ENCODE measurements at regions not wholly inside any gene's neighbourhood (a gene's known extent, or its start where the extent isn't known, plus 50 kb on each side); places are given as distances from the start of the nearest gene placed in this dataset.

DNA sequence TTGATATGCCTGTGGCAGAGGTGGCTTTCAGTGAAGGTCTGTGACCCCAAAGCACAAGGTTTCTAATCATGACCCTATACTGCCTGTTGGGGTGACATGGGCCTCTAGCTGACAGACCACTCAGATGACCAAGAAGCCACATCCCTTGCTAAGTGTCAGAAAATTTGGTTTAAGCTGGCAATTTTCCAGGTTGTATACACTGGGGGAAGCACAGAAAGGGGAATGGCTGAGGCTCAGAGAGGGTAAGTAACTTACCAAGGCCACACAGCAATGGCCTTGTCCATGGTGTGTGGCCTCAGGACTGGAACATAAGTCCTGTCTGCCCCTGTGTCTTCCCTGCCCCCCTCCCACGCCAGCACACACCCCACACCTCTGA lies 66.9 kb upstream of the PRDM11 start:
- Mint-ChIP-seq H3K4me3 (no peak overlapping the region), H3K36me3 (ENCODE audit: low read depth) (no peaks in the 10 kb centered on the region), H3K9me3 (no peaks in the 10 kb centered on the region), H3K27ac (no peak overlapping the region), H3K27me3 (peaks cover 3% of the 10 kb centered on the region), H3K4me1 (peaks cover 40% of the 10 kb centered on the region)
- no peak for DNase-seq
- POLR2A ChIA-PET, result interaction anchor here (1.3 to 1.9 kb wide), 3 partner anchors 10 to 24 kb away, joined by 3 to 6 read pairs (median 5); no protein-coding TSS in a partner anchor
- CTCF ChIA-PET, result interaction anchor here (1.1 to 4.2 kb wide), 6 partner anchors 21 to 794 kb away, joined by 3 to 33 read pairs (median 6); no protein-coding TSS in a partner anchor

DNA sequence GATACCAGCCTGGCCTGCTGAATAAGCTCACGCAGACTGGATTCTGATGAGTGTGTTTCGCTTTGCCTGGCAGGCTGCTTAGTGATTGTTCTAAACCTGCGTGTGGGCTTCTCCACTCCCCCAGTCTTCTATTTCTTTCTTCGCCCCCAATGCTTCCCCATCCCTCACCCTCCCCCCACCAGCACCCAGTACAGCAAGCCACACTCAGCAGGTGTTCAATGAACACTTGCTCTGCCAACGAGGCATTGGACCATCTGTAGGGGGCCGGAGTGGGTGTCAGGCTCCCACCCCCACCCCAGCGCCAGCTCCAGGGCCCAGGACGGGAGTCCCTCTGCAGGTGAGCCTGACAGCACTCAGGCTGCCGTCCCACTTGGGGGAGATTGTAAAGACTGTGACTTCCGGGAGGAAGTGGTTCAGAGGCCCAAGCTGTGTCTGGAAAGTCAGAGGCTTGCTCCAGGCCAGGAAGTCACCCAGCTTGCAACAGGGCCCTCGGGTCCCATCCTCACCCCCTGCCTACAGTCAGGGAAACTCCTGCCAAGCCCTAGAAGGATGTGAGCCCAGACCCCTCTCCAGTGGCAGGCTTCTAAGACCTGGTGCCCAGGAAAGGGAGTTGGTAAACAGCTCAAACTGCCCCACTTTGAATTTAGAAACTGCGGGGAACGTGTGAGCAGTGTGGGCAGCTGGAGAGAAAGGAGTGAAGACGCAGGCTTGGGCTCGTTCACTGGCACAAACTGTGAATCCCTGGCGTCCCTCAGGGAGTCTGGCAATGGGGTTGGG lies 66.3 kb upstream of the PRDM11 start:
- ChIA-PET POLR2A (interaction anchor here (0.8 to 1.9 kb wide), 4 partner anchors 9 to 23 kb away, joined by 3 to 6 read pairs (median 4); no protein-coding TSS in a partner anchor), CTCF (interaction anchor here (0.7 to 4.2 kb wide), 9 partner anchors 10 to 794 kb away, joined by 3 to 33 read pairs (median 5); no protein-coding TSS in a partner anchor)
- H3K27ac Mint-ChIP-seq, result peak overlapping the region; percentile 81

DNA sequence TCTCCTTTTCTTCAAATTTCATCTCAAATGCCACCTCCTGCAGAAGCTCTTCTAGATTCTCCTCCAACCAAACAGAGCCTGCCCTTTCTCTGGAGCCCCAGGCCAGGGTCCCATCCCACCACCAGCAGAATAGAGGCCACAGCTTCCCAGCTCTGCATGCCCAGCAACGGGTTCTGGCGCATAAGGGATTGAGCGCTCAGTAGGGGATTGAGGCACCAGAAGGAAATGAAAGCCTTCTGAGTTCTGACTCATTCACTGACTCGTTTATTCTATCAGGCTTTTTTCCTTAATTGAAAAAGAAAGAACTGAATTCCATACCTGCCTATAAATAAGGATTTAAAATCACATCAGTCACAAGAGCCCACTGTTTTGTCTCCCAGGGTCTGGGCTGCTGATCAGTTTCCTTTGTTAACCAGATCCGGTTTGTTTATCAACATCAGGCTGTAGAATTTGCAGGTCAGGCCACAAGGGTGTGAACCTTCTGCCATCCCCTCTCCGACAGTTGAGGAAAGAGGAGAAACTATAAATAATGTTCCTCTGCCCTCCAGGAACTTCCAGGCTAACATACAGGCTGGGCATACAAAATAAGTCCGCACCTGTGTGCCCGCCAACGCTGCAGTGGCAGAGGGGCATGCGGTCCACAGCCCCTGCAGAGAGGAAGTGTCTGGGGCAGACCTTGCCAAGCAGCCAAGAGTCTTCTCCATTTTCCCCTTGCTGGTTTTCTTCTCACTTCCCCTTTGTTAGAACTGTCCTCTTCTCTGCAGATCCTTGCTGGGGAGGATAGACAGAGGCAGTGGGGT lies 63.5 kb upstream of the PRDM11 start:
- H3K36me3 Mint-ChIP-seq (ENCODE audit: low read depth), result no peaks in the 10 kb centered on the region
- peaks cover 40% of the 10 kb centered on the region for H3K4me1 Mint-ChIP-seq
- DNase-seq, result no peak

More for the DNA sequence above, 66.3 kb upstream of the PRDM11 start:
- H3K36me3 Mint-ChIP-seq (ENCODE audit: low read depth), result no peaks in the 10 kb centered on the region
- no peaks in the 10 kb centered on the region for H3K9me3 Mint-ChIP-seq
- peak overlapping the region; percentile 25 for H3K4me3 Mint-ChIP-seq
- peaks cover 3% of the 10 kb centered on the region for H3K27me3 Mint-ChIP-seq
- DNase-seq, result peak; percentile 71
- H3K4me1 Mint-ChIP-seq, result peaks cover 40% of the 10 kb centered on the region

DNA sequence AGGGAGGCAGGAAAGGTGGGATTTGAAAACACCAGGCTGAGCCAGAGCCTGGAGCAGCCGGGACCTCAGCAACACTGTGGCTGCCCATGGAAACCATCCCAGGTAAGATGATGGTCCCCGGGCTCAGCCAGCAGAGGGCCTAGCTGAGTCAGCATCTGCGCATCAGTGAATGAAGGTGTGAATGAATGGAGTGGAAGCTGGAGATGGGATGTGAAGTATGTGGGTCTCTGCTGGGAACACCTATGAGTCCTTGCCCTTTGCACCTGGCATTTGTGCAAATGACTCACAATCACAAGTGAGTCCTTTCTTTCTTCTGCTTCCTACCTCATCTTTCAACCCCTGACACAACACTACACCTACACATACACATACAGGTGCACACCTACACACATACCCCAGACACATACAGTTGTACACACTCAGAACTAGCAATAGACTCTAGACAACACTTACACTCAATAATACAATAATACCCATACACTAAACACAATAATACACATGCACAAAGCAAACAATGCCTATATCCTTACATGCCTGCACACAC lies 62.8 kb upstream of the PRDM11 start:
- Mint-ChIP-seq H3K9me3 (no peaks in the 10 kb centered on the region), H3K27me3 (peaks cover 3% of the 10 kb centered on the region), H3K27ac (no peak overlapping the region), H3K4me1 (peaks cover 40% of the 10 kb centered on the region), H3K36me3 (ENCODE audit: low read depth) (no peaks in the 10 kb centered on the region), H3K4me3 (no peak overlapping the region)
- ChIA-PET POLR2A (interaction anchor here (1.1 kb wide), 1 partner anchor 17 kb away, joined by 3 read pairs; no protein-coding TSS in a partner anchor), CTCF (no interaction called here)
- no peak for DNase-seq

More for the DNA sequence above, 63.5 kb upstream of the PRDM11 start:
- Mint-ChIP-seq H3K27me3 (peaks cover 3% of the 10 kb centered on the region), H3K4me3 (no peak overlapping the region), H3K27ac (no peak overlapping the region), H3K9me3 (no peaks in the 10 kb centered on the region)
- POLR2A ChIA-PET, result interaction anchor here (1.1 kb wide), 1 partner anchor 18 kb away, joined by 3 read pairs; no protein-coding TSS in a partner anchor
- CTCF ChIA-PET, result interaction anchor here (1.2 kb wide), 1 partner anchor 10 kb away, joined by 4 read pairs; no protein-coding TSS in a partner anchor

DNA sequence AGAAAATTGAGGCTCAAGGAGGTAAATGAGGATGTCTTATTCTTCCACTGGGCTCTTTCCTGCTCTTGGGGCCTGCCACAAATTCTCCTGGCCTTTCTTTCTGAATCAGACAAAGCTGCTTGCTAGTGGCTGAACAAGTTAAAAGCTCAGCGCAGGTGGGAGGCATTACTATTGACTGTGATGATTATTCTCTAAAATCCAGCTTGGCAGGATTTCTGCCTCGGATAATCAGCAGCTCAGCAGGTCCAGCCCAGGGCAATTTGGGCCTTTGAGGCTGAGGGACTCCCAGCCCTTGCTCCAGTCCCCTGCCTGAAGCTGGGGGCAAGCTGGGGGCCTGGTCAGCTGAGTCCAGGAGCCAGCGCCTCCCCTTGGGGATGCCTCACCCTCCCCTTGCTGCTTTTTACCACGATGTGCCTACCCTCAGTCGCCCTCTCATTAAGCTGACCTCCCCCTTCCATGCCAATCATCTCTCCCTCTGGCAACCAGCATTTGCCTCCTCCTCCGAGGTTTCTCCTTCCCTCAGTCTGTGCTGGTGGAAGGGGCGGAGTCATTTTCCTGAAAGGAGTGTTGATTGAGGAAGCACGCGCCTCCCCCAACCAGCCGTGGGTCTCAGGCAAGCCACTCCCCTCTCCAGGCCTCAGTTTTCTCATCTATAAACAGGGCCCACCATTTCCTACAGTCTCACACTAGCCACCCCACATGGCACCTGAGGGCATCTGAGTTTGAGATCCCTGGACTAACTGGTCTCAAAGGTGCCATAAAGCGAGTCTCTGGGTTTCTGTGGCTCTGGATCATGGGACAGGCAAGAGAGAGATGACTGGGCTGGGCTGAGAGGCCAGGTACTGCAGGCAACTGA lies 60.6 kb upstream of the PRDM11 start:
- Mint-ChIP-seq H3K9me3 (no peaks in the 10 kb centered on the region), H3K27me3 (peaks cover 6% of the 10 kb centered on the region), H3K36me3 (ENCODE audit: low read depth) (no peaks in the 10 kb centered on the region), H3K4me3 (no peak overlapping the region), H3K27ac (no peak overlapping the region), H3K4me1 (peaks cover 25% of the 10 kb centered on the region)
- CTCF ChIA-PET, result no interaction called here
- DNase-seq, result no peak
- POLR2A ChIA-PET, result no interaction called here

DNA sequence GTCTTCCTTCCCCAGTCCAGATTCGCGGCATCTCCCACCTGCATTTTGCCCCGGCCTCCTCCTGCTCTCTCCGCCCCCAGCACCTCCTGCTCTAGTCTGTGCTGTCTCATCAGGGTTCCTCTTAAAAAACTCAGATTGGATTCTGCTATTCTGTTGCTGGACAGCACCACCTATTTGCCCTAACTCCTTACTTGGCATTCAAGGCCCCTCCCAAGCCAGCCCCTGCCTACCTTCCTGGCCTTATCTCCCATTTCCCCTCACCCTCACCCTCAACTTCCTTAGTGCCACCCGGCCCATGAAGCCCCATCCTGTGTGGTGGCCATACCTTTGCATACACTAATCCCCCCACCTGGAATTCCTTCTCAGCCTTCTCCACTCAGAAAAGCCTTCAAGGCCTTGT lies 59.9 kb upstream of the PRDM11 start:
- H3K4me3 Mint-ChIP-seq, result no peak overlapping the region
- CTCF ChIA-PET, result no interaction called here
- POLR2A ChIA-PET, result no interaction called here
- H3K27me3 Mint-ChIP-seq, result peaks cover 8% of the 10 kb centered on the region
- peaks cover 22% of the 10 kb centered on the region for H3K4me1 Mint-ChIP-seq
- no peak for DNase-seq
- no peaks in the 10 kb centered on the region for H3K9me3 Mint-ChIP-seq
- no peaks in the 10 kb centered on the region for H3K36me3 Mint-ChIP-seq (ENCODE audit: low read depth)
- H3K27ac Mint-ChIP-seq, result no peak overlapping the region

DNA sequence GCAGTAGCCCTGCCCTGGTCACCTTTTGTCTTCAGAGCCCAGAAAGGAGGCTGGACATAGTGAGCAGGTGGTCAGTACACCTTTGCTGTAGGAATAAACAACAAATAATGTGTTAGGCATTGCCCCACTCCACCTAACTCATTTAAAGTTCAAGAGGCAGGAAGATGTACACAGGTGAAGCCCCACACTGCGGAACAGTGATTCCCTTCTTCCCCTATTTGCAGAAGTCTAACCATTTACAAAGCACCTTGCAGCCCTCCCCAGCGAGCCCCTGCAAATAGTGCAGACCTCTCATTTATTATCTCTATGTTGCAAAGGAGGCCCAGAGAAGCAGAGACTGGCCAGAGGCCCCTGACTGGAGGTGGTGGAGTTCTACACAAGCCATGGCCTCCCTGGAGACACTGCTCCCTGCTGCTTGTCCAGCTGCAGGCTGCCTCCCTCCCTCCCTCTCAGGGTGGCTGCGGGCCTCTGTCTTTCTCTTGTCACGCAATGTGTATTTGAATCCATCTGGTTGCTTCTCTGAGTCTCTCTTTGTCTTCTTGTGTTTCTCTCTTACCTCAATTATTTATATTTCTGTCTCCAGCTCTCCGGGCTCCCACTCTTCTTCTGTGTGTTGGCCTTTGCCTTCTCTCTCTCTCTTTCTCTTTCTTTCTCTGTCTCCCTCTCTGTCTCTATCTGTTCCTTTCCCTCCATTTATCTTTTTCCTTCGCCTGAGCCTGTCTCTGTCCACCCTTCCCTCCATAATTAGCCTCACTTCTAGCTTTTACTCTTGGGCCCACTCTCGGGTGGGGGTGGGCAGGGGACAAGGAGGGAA lies 59.1 kb upstream of the PRDM11 start:
- peaks cover 9% of the 10 kb centered on the region for H3K27me3 Mint-ChIP-seq
- H3K9me3 Mint-ChIP-seq, result no peaks in the 10 kb centered on the region
- no peak overlapping the region for H3K4me3 Mint-ChIP-seq
- no peak overlapping the region for H3K27ac Mint-ChIP-seq
- H3K36me3 Mint-ChIP-seq (ENCODE audit: low read depth), result no peaks in the 10 kb centered on the region
- DNase-seq, result no peak
- POLR2A ChIA-PET, result no interaction called here
- CTCF ChIA-PET, result interaction anchor here (1.4 to 5.0 kb wide), 2 partner anchors 15 to 151 kb away, joined by 3 to 45 read pairs; no protein-coding TSS in a partner anchor
- H3K4me1 Mint-ChIP-seq, result peaks cover 21% of the 10 kb centered on the region

DNA sequence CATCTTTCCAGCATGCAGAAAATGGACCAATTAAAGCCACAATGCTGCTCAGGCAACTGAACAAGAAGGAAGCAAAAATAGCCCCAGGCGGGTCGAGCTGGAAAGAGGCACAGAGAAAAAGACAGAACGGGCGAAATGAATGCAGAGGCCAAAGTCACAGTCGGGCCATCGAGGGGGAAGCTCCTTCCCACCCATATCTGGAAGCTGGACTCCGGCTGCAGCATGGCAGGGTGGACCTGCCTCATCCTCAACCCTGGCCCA lies 58.6 kb upstream of the PRDM11 start:
- Mint-ChIP-seq H3K9me3 (no peaks in the 10 kb centered on the region), H3K4me1 (peaks cover 16% of the 10 kb centered on the region), H3K27ac (no peak overlapping the region), H3K27me3 (peaks cover 10% of the 10 kb centered on the region), H3K4me3 (no peak overlapping the region), H3K36me3 (ENCODE audit: low read depth) (no peaks in the 10 kb centered on the region)
- ChIA-PET POLR2A (no interaction called here), CTCF (interaction anchor here (1.4 to 5.0 kb wide), 3 partner anchors 15 to 161 kb away, joined by 3 to 45 read pairs (median 4); no protein-coding TSS in a partner anchor)
- no peak for DNase-seq

DNA sequence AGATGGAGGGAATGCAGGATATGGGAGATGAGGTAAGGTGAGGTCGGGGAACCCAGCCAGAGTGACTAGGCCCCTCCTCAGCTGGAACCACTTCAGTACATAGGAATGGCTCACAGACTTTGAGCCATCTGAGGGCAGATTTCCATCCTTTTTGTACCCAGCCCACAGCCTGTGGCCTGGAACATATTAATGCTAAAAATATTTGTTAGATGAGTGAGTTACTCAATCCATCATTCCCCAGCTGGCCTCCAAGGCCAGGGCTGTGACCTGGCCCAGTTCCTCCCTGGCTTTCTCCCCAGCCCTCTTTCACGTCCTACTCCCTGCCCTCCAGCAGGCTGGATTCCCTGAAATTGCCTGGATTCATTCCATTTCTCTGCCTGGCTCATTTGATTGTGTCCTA lies 57.2 kb upstream of the PRDM11 start:
- Mint-ChIP-seq H3K9me3 (no peaks in the 10 kb centered on the region), H3K36me3 (ENCODE audit: low read depth) (no peaks in the 10 kb centered on the region), H3K4me1 (peaks cover 18% of the 10 kb centered on the region), H3K4me3 (no peak overlapping the region), H3K27ac (no peak overlapping the region), H3K27me3 (peaks cover 12% of the 10 kb centered on the region)
- no peak for DNase-seq
- POLR2A ChIA-PET, result interaction anchor here (1.2 to 1.8 kb wide), 2 partner anchors 9 to 13 kb away, joined by 5 to 7 read pairs; no protein-coding TSS in a partner anchor
- CTCF ChIA-PET, result interaction anchor here (1.5 to 5.0 kb wide), 4 partner anchors 9 to 162 kb away, joined by 3 to 45 read pairs (median 6); no protein-coding TSS in a partner anchor

DNA sequence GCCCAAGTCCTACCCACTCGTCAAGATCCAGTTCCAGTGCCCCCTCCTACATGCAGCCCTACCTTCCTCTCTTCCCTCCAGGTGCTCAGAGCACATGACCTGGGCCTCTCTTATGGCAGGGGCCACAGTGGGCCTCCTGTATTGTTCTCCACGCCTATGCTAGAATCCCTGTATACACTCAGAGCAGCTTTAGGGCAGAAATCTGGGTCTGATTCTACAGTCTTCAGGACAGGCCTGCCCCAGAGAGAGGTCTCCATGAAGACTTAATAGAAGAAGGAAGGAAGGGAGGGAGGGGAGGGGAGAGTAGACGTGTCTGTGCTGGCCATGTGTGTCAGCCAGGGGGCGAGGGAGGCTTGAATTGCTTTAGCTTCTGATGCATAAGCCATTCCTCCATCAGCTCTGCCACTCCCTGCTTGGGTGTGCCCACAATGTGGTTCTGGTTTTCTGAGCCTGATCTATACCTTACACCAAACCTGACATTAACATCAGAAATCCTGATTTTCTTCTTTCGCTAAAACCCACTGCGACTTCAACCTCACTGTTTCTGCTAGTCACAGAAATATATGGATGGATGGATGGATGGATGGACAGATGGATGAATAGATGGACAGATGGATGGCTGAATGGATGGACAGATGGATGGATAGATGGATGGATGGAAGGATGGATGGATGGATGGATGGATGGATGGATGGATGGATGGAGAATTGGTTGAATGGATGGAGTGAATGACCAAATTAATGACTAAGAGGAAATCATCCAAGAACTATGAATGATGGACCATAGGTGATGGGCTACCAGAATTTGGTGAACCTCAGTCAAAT lies 56.6 kb upstream of the PRDM11 start:
- peak; percentile 31 for DNase-seq
- peaks cover 12% of the 10 kb centered on the region for H3K27me3 Mint-ChIP-seq
- POLR2A ChIA-PET, result interaction anchor here (1.2 to 1.8 kb wide), 2 partner anchors 10 to 13 kb away, joined by 5 to 7 read pairs; no protein-coding TSS in a partner anchor

DNA sequence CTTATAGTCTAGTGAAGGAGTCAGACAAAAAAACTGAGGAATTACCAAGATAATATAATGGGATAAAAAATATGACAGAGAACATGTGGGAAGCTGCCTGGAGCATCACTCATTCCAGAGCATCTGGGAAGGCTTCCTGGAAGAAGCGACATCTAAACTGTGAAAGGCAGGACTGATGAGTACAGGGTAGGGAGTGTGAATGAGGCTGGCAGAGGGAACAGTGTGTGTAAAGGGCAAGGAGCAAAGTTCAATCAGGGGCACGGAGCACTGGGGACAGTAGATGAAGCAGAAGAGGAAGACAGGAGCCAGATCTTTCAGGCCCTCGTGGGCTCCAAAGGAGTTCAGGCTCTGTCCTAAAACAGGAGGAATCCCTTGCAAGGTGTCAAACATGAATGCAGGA lies 55.8 kb upstream of the PRDM11 start:
- ChIA-PET CTCF (interaction anchor here (1.4 to 5.0 kb wide), 3 partner anchors 10 to 164 kb away, joined by 5 to 45 read pairs (median 7); no protein-coding TSS in a partner anchor), POLR2A (interaction anchor here (1.8 kb wide), 1 partner anchor 12 kb away, joined by 7 read pairs; no protein-coding TSS in a partner anchor)
- no peaks in the 10 kb centered on the region for H3K9me3 Mint-ChIP-seq
- H3K27me3 Mint-ChIP-seq, result peaks cover 12% of the 10 kb centered on the region
- H3K36me3 Mint-ChIP-seq (ENCODE audit: low read depth), result no peaks in the 10 kb centered on the region
- H3K4me3 Mint-ChIP-seq, result no peak overlapping the region
- H3K4me1 Mint-ChIP-seq, result peaks cover 18% of the 10 kb centered on the region
- DNase-seq, result no peak
- no peak overlapping the region for H3K27ac Mint-ChIP-seq

More for the DNA sequence above, 56.6 kb upstream of the PRDM11 start:
- CTCF ChIA-PET, result interaction anchor here (1.4 to 5.0 kb wide), 5 partner anchors 9 to 163 kb away, joined by 3 to 45 read pairs (median 5); no protein-coding TSS in a partner anchor
- no peaks in the 10 kb centered on the region for H3K36me3 Mint-ChIP-seq (ENCODE audit: low read depth)
- H3K4me1 Mint-ChIP-seq, result peaks cover 18% of the 10 kb centered on the region
- no peaks in the 10 kb centered on the region for H3K9me3 Mint-ChIP-seq
- no peak overlapping the region for H3K27ac Mint-ChIP-seq
- H3K4me3 Mint-ChIP-seq, result no peak overlapping the region
